Spleen (tissue), 11 donors: ENCODE measurements at regions not wholly inside any gene's neighbourhood (a gene's known extent, or its start where the extent isn't known, plus 50 kb on each side); places are given as distances from the start of the nearest gene placed in this dataset.

Source experiments
- DNase-seq: peaks from one replicate; pipeline ENCODE4 v3.0.0-alpha.2; 2020
- H3K27ac ChIP-seq, 8 donors: fragments of 200-600 bp; sonication (generic) in 7 of 8; 1 replicate in 4 of 8; 2 replicates in 4 of 8; pipeline versions ENCODE4 v1.5.0 to v1.8.0; 2016 to 2021; ENCODE audit warnings: inconsistent platforms in 4 of 8, mild to moderate bottlenecking in 4 of 8, moderate library complexity in 1 of 8
- H3K27me3 ChIP-seq, 7 donors: fragments of 200-600 bp; sonication (generic) in 6 of 7; replicated peaks in 1 of 7; 1 replicate in 4 of 7; 2 replicates in 3 of 7; pipeline versions ENCODE4 v1.5.0 to v1.8.0; 2016 to 2021; ENCODE audit warnings: inconsistent platforms in 3 of 7, mild to moderate bottlenecking in 1 of 7
- H3K36me3 ChIP-seq, 6 donors: fragments of 200-600 bp; sonication (generic) in 5 of 6; 1 replicate in 4 of 6; 2 replicates in 2 of 6; pipeline versions ENCODE4 v1.5.0 to v1.8.0; 2016 to 2021; ENCODE audit warnings: inconsistent platforms in 2 of 6
- H3K4me1 ChIP-seq, 6 donors: fragments of 200-600 bp; sonication (generic) in 5 of 6; 1 replicate in 3 of 6; 2 replicates in 3 of 6; pipeline versions ENCODE4 v1.5.0 to v1.8.0; 2016 to 2021; ENCODE audit warnings: inconsistent platforms in 3 of 6
- H3K4me3 ChIP-seq, 8 donors: fragments of 200-600 bp; sonication (generic) in 7 of 8; 1 replicate in 4 of 8; 2 replicates in 4 of 8; pipeline versions ENCODE4 v1.5.0 to v1.8.0; 2016 to 2021; ENCODE audit warnings: inconsistent platforms in 4 of 8, mild to moderate bottlenecking in 4 of 8, moderate library complexity in 2 of 8
- H3K9me3 ChIP-seq, 8 donors: fragments of 200-600 bp; sonication (generic) in 7 of 8; 1 replicate in 4 of 8; 2 replicates in 4 of 8; pipeline versions ENCODE4 v1.5.0 to v1.8.0; 2016 to 2021; ENCODE audit warnings: inconsistent platforms in 4 of 8
- POLR2A ChIP-seq, 3 donors: fragments of 450-650 bp; IDR thresholded peaks; one replicate each; pipeline ENCODE4 v1.5.1; 2017; ENCODE audit warnings: antibody characterized with exemption in 3 of 3, mild to moderate bottlenecking in 1 of 3
- POLR2AphosphoS5 ChIP-seq, 3 donors: sonication (generic); formaldehyde crosslinking; IDR thresholded peaks; one replicate each; pipeline ENCODE4 v1.5.1; 2017; ENCODE audit warnings: antibody characterized with exemption in 3 of 3
- WGBS, 5 donors: extraction: QIAGEN DNeasy Blood & Tissue Kit in 3 of 5; methylation state at CpG; one replicate each; pipeline versions ENCODE4 v1.1.5 to v1.1.7; 2013 to 2018; 5-methylcytosine and 5-hydroxymethylcytosine counted together
- intact Hi-C: fragments of 100-400 bp; cut with DNase I; formaldehyde crosslinking; loops from one replicate; pipeline ENCODE4 v1.15.0; 2023; ENCODE audit warnings: low total_unique reads
- TF ChIP-seq, protein P1 (sequence below), 11 experiments: fragments of 200-600 bp in 7 of 11; fragments of 450-650 bp in 4 of 11; sonication (generic) in 4 of 11; IDR thresholded peaks in 8 of 11; conservative IDR thresholded peaks in 3 of 11; 1 replicate in 7 of 11; 2 replicates in 4 of 11; pipeline versions ENCODE4 v1.4.0 to v1.8.0; 2016 to 2021; ENCODE audit warnings: antibody characterized with exemption in 11 of 11, inconsistent platforms in 4 of 11, mild to moderate bottlenecking in 1 of 11
- donor health status: healthy with polysubstance abuse.
- donor health status: DM: no; HTN: no; CAD: no; lungs with moderate emphysema.
- donor health status: DM: no; HTN: no; CAD: no.
- donor health status: Bipolar disorder and iron deficiency.
- donor health status: healthy.
- donor health status: DM: no; HTN: no; CAD: no.
- donor health status: DM: yes; HTN: yes; CAD: no.

DNA sequence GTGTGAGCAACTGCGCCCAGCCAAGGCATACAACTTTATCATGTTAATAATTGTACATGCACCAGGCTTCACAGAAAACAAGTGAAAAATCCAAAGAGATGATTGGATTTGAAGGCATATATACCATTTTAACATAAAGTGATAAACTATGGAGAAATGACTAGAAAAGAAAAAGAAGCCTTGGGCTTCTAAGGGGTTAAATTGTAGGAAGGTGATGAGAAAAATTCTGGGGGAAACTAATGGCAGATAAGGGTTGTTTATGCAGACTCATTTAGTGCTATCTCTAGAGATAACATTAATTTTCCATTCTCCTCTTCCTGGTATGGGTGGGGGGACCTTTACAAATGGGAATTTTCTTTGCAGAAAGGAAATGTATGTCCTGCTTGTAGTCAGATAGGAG is 154.0 kb downstream of the TMEM17 start:
- 87 to 100% (median 96%) methylated on average over 1 of the region's 1 CpG for WGBS, 5 donors
- Histone ChIP-seq H3K9me3 (peaks cover 0 to 21% (median 18%) of the 10 kb centered on the region in 8 donors), H3K4me1 (no peaks in the 10 kb centered on the region), H3K36me3 (no peaks in the 10 kb centered on the region), H3K27me3 (no peaks in the 10 kb centered on the region), H3K27ac (no peak overlapping the region), H3K4me3 (no peak overlapping the region)
- TF ChIP-seq POLR2A (IDR thresholded peaks at IDR 0.05) (no peak), POLR2AphosphoS5 (IDR thresholded peaks at IDR 0.05) (no peak)
- TF ChIP-seq, protein P1, sequence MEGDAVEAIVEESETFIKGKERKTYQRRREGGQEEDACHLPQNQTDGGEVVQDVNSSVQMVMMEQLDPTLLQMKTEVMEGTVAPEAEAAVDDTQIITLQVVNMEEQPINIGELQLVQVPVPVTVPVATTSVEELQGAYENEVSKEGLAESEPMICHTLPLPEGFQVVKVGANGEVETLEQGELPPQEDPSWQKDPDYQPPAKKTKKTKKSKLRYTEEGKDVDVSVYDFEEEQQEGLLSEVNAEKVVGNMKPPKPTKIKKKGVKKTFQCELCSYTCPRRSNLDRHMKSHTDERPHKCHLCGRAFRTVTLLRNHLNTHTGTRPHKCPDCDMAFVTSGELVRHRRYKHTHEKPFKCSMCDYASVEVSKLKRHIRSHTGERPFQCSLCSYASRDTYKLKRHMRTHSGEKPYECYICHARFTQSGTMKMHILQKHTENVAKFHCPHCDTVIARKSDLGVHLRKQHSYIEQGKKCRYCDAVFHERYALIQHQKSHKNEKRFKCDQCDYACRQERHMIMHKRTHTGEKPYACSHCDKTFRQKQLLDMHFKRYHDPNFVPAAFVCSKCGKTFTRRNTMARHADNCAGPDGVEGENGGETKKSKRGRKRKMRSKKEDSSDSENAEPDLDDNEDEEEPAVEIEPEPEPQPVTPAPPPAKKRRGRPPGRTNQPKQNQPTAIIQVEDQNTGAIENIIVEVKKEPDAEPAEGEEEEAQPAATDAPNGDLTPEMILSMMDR (IDR thresholded peaks at IDR 0.05 in 8 of 11, conservative IDR thresholded peaks at IDR 0.05 in 3 of 11): no peak
- intact Hi-C loops: no loop called here
- DNase-seq: no peak

DNA sequence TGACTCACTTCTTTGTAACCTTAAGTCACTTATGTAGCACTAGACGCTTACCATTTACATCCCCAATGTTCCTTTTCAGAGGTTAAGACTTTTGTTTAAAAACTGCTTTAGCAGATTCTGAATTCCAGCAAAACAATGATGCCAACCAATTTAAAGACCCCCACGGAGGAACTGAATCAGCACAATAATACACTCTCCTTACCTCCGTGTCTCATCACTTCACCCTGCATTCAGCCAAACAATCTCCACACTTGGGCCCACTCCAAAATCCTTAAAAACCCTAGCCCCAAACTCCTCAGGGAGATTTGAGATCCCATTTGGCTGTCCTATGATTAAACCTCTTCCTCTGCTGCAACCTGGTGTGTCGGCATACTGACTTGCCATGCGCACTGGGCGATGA is 153.9 kb downstream of the B3GNT2 start:
- Histone ChIP-seq H3K36me3 (no peaks in the 10 kb centered on the region), H3K27ac (no peak overlapping the region), H3K9me3 (peaks cover 0 to 21% (median 18%) of the 10 kb centered on the region in 8 donors), H3K4me1 (no peaks in the 10 kb centered on the region), H3K27me3 (no peaks in the 10 kb centered on the region), H3K4me3 (no peak overlapping the region)
- no peak for DNase-seq
- intact Hi-C loops: no loop called here
- 90 to 95% (median 93%) methylated on average over 6 of the region's 6 CpGs for WGBS, 5 donors
- TF ChIP-seq, protein P1 (IDR thresholded peaks at IDR 0.05 in 8 of 11, conservative IDR thresholded peaks at IDR 0.05 in 3 of 11): no peak
- no peak for TF ChIP-seq POLR2AphosphoS5 (IDR thresholded peaks at IDR 0.05)
- TF ChIP-seq POLR2A (IDR thresholded peaks at IDR 0.05): no peak

DNA sequence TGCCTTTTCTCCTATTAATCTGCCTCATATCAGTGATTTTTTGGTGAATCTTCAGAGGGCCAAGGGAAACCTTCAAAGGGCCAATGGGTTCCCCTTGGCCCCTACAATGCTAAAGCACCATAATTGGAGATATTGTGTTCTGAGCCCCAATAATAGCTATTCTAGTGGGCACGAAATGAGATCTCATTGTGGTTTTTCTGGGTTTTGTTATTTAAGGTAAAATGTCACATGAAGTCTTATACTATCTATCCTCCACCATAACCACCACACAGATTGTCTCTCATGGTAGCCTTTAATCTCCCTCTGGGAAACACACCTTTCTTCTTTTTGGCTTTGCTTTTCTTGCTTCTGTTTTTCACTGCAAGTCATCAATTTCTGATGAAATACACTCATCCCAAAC is 152.8 kb downstream of the B3GNT2 start:
- Histone ChIP-seq H3K36me3 (no peaks in the 10 kb centered on the region), H3K27me3 (no peaks in the 10 kb centered on the region), H3K27ac (no peak overlapping the region), H3K4me1 (no peaks in the 10 kb centered on the region), H3K4me3 (no peak overlapping the region), H3K9me3 (peaks cover 0 to 21% (median 18%) of the 10 kb centered on the region in 8 donors)
- DNase-seq: no peak
- TF ChIP-seq POLR2AphosphoS5 (IDR thresholded peaks at IDR 0.05): no peak
- no peak for TF ChIP-seq POLR2A (IDR thresholded peaks at IDR 0.05)
- TF ChIP-seq, protein P1 (IDR thresholded peaks at IDR 0.05 in 8 of 11, conservative IDR thresholded peaks at IDR 0.05 in 3 of 11): no peak
- intact Hi-C loops: no loop called here
- WGBS, 5 donors: 24 to 87% (median 74%) methylated on average over 1 of the region's 1 CpG

DNA sequence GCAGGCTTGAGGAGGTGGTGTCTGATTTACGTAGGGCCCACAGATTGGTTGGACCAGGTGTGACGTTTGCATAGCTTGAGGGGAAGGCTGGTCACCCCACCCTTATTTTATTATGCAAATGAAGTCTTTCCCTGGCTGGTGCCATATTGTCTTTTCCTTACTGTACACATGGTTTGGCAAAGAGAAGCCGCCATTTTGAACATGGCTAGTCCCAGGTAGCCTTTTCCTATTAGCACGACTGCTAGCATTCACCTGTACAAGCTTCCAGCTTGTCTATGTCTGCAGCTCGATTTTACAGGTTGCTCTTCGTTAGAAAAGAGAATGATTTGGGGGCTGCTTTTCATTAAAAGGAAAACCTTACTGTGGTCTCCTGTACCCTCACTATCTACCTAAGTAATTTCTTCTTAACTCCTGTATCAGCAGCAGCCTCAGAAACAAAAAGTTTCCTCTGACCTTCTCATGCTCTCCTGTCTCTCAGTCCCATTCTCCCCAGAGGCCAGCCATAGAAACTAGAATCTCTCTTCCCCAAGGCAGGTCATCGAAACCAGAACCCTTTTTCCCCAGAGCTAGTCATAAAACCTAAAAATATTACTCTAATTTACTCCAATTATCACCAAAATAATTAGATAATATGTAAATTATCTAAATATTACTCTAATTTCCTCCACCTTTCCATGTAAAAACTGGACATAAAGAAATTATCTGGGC is 151.8 kb downstream of the B3GNT2 start:
- Histone ChIP-seq H3K27ac (no peak overlapping the region), H3K9me3 (peaks cover 0 to 18% (median 14%) of the 10 kb centered on the region in 8 donors), H3K27me3 (no peaks in the 10 kb centered on the region), H3K4me1 (no peaks in the 10 kb centered on the region), H3K4me3 (no peak overlapping the region), H3K36me3 (no peaks in the 10 kb centered on the region)
- no peak for DNase-seq
- TF ChIP-seq POLR2A (IDR thresholded peaks at IDR 0.05) (no peak), POLR2AphosphoS5 (IDR thresholded peaks at IDR 0.05) (no peak)
- TF ChIP-seq, protein P1 (IDR thresholded peaks at IDR 0.05 in 8 of 11, conservative IDR thresholded peaks at IDR 0.05 in 3 of 11): no peak
- WGBS, 5 donors: 86 to 95% (median 92%) methylated on average over 7 of the region's 7 CpGs
- intact Hi-C loops: no loop called here
